Upper lobe of left lung (tissue), 6 donors: ENCODE measurements at regions not wholly inside any gene's neighbourhood (a gene's known extent, or its start where the extent isn't known, plus 50 kb on each side); places are given as distances from the start of the nearest gene placed in this dataset.

Experiments used
- ATAC-seq, 2 donors: fragments of 200-7000 bp; cut with Tn5 transposase; one replicate each; pipeline ENCODE4 v1.9.1; 2022; ENCODE audit warnings: mild to moderate bottlenecking in 2 of 2, moderate library complexity in 2 of 2; ENCODE audit not compliant: low FRiP score in 2 of 2
- DNase-seq, 2 donors: peaks; one replicate each; pipeline ENCODE4 v3.0.0-alpha.2; 2019 to 2020
- H3K27ac ChIP-seq, 4 donors: fragments of 200-600 bp; sonication (generic); one replicate each; pipeline ENCODE4 v1.5.1; 2016 to 2019
- H3K27me3 ChIP-seq, 4 donors: fragments of 200-600 bp; sonication (generic); one replicate each; pipeline ENCODE4 v1.5.1; 2017 to 2019
- H3K36me3 ChIP-seq, 4 donors: fragments of 200-600 bp; sonication (generic); one replicate each; pipeline ENCODE4 v1.5.1; 2016 to 2019
- H3K4me1 ChIP-seq, 4 donors: fragments of 200-600 bp; sonication (generic); one replicate each; pipeline ENCODE4 v1.5.1; 2018 to 2019
- H3K4me3 ChIP-seq, 4 donors: fragments of 200-600 bp; sonication (generic); one replicate each; pipeline ENCODE4 v1.5.1; 2017 to 2019; ENCODE audit warnings: mild to moderate bottlenecking in 2 of 4, moderate library complexity in 1 of 4
- H3K9me3 ChIP-seq, 4 donors: fragments of 200-600 bp; sonication (generic); one replicate each; pipeline ENCODE4 v1.5.1; 2018 to 2019
- EP300 ChIP-seq, 4 donors: sonication (generic); formaldehyde crosslinking; IDR thresholded peaks; one replicate each; pipeline ENCODE4 v1.5.1; 2017; ENCODE audit warnings: antibody characterized with exemption in 4 of 4, control low read depth in 2 of 4
- POLR2A ChIP-seq, 4 donors: fragments of 450-650 bp; IDR thresholded peaks; one replicate each; pipeline ENCODE4 v1.5.1; 2016 to 2017; ENCODE audit warnings: antibody characterized with exemption in 4 of 4, mild to moderate bottlenecking in 2 of 4
- POLR2AphosphoS5 ChIP-seq, 2 donors: sonication (generic); formaldehyde crosslinking; IDR thresholded peaks; one replicate each; pipeline ENCODE4 v1.5.1; 2017; ENCODE audit warnings: antibody characterized with exemption in 2 of 2
- WGBS, 2 donors: methylation state at CpG; one replicate each; pipeline ENCODE4 v1.1.5; 2017 to 2018; 5-methylcytosine and 5-hydroxymethylcytosine counted together
- TF ChIP-seq, protein P1 (sequence below), 6 experiments: fragments of 450-650 bp in 4 of 6; fragments of 200-600 bp in 2 of 6; sonication (generic) in 2 of 6; IDR thresholded peaks; one replicate each; pipeline ENCODE4 v1.5.1; 2016 to 2019; ENCODE audit warnings: antibody characterized with exemption in 6 of 6
- donor health status: DM: no; HTN: no; CAD: no; lungs with moderate emphysema.
- donor health status: DM: no; HTN: yes; CAD: no; lungs with severe emphysema.

- DNase-seq (no peak), ATAC-seq (peak in 1 of 2 donors; percentile 16)
- no peaks in the 10 kb centered on the region for H3K36me3 ChIP-seq
- 61 to 68% methylated on average over 3 of the region's 3 CpGs for WGBS, 2 donors
- H3K27me3 ChIP-seq, result no peaks in the 10 kb centered on the region
- H3K9me3 ChIP-seq, result no peaks in the 10 kb centered on the region
- no peak overlapping the region for H3K4me3 ChIP-seq
- TF ChIP-seq, protein P1, sequence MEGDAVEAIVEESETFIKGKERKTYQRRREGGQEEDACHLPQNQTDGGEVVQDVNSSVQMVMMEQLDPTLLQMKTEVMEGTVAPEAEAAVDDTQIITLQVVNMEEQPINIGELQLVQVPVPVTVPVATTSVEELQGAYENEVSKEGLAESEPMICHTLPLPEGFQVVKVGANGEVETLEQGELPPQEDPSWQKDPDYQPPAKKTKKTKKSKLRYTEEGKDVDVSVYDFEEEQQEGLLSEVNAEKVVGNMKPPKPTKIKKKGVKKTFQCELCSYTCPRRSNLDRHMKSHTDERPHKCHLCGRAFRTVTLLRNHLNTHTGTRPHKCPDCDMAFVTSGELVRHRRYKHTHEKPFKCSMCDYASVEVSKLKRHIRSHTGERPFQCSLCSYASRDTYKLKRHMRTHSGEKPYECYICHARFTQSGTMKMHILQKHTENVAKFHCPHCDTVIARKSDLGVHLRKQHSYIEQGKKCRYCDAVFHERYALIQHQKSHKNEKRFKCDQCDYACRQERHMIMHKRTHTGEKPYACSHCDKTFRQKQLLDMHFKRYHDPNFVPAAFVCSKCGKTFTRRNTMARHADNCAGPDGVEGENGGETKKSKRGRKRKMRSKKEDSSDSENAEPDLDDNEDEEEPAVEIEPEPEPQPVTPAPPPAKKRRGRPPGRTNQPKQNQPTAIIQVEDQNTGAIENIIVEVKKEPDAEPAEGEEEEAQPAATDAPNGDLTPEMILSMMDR (IDR thresholded peaks at IDR 0.05), result no peak
- TF ChIP-seq POLR2AphosphoS5 (IDR thresholded peaks at IDR 0.05), result no peak
- TF ChIP-seq EP300 (IDR thresholded peaks at IDR 0.05), result no peak
- TF ChIP-seq POLR2A (IDR thresholded peaks at IDR 0.05), result no peak
- no peaks in the 10 kb centered on the region for H3K4me1 ChIP-seq
- H3K27ac ChIP-seq, result no peak overlapping the region
These were observed 189.6 kb upstream of the MCTP2 start for GRCh38 chr15:94041746-94042145.

- ATAC-seq, result no peak
- 84 to 87% methylated on average over 2 of the region's 2 CpGs for WGBS, 2 donors
- no peaks in the 10 kb centered on the region for H3K4me1 ChIP-seq
- H3K27me3 ChIP-seq, result no peaks in the 10 kb centered on the region
- H3K36me3 ChIP-seq, result no peaks in the 10 kb centered on the region
- no peaks in the 10 kb centered on the region for H3K9me3 ChIP-seq
- TF ChIP-seq EP300 (IDR thresholded peaks at IDR 0.05) (no peak), POLR2A (IDR thresholded peaks at IDR 0.05) (no peak), POLR2AphosphoS5 (IDR thresholded peaks at IDR 0.05) (no peak)
- TF ChIP-seq, protein P1 (IDR thresholded peaks at IDR 0.05), result no peak
- DNase-seq, result no peak
- H3K27ac ChIP-seq, result no peak overlapping the region
- no peak overlapping the region for H3K4me3 ChIP-seq
These were observed 190.7 kb upstream of the MCTP2 start for GRCh38 chr15:94040541-94041248.

- H3K4me3 ChIP-seq, result no peak overlapping the region
- H3K4me1 ChIP-seq, result no peaks in the 10 kb centered on the region
- H3K27me3 ChIP-seq, result no peaks in the 10 kb centered on the region
- no peaks in the 10 kb centered on the region for H3K9me3 ChIP-seq
- DNase-seq, result no peak
- TF ChIP-seq POLR2AphosphoS5 (IDR thresholded peaks at IDR 0.05), result no peak
- TF ChIP-seq EP300 (IDR thresholded peaks at IDR 0.05), result no peak
- TF ChIP-seq, protein P1 (IDR thresholded peaks at IDR 0.05), result no peak
- TF ChIP-seq POLR2A (IDR thresholded peaks at IDR 0.05), result no peak
- ATAC-seq, result no peak
- H3K36me3 ChIP-seq, result no peaks in the 10 kb centered on the region
- WGBS, 2 donors, result 79 to 89% methylated on average over 2 of the region's 2 CpGs
- no peak overlapping the region for H3K27ac ChIP-seq
These were observed 195.2 kb upstream of the MCTP2 start for GRCh38 chr15:94036156-94036555.

DNA sequence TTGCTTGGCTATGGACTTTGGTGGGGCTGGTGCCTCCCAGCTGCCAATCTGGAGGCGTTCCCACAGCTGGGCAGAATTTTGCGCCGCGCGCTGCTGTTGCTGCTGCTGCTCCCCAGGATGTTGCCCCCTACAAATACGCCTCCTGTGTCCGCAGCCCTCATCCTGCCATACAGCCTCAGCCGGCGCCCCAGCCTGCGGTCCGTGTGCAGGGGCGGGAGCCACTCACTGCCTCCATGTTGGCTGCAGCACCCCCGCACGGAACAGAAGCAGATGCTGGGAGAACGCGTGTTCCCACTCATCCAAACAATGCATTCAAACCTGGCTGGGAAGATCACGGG lies 197.7 kb upstream of the MCTP2 start:
- TF ChIP-seq POLR2A (IDR thresholded peaks at IDR 0.05), result no peak
- no peak for TF ChIP-seq POLR2AphosphoS5 (IDR thresholded peaks at IDR 0.05)
- TF ChIP-seq, protein P1 (IDR thresholded peaks at IDR 0.05), result no peak
- TF ChIP-seq EP300 (IDR thresholded peaks at IDR 0.05), result no peak
- ATAC-seq, result no peak

More for the DNA sequence above, 197.7 kb upstream of the MCTP2 start:
- H3K27ac ChIP-seq, result no peak overlapping the region
- no peaks in the 10 kb centered on the region for H3K36me3 ChIP-seq
- DNase-seq, result peak in 1 of 2 donors; percentile 55
- H3K27me3 ChIP-seq, result no peaks in the 10 kb centered on the region
- H3K9me3 ChIP-seq, result no peaks in the 10 kb centered on the region
- H3K4me1 ChIP-seq, result no peaks in the 10 kb centered on the region
- H3K4me3 ChIP-seq, result no peak overlapping the region
- WGBS, 2 donors, result 84 to 89% methylated on average over 5 to 12 of the region's 17 CpGs
